HG02798 (cell line): ENCODE measurements at regions not wholly inside any gene's neighbourhood (a gene's known extent, or its start where the extent isn't known, plus 50 kb on each side); places are given as distances from the start of the nearest gene placed in this dataset.

Experiments
- ATAC-seq: cut with Tn5 transposase; IDR thresholded peaks from one replicate; pipeline ENCODE4 v1.9.1; 2021; ENCODE audit warnings: mild to moderate bottlenecking; ENCODE audit not compliant: unreplicated experiment, poor library complexity

DNA sequence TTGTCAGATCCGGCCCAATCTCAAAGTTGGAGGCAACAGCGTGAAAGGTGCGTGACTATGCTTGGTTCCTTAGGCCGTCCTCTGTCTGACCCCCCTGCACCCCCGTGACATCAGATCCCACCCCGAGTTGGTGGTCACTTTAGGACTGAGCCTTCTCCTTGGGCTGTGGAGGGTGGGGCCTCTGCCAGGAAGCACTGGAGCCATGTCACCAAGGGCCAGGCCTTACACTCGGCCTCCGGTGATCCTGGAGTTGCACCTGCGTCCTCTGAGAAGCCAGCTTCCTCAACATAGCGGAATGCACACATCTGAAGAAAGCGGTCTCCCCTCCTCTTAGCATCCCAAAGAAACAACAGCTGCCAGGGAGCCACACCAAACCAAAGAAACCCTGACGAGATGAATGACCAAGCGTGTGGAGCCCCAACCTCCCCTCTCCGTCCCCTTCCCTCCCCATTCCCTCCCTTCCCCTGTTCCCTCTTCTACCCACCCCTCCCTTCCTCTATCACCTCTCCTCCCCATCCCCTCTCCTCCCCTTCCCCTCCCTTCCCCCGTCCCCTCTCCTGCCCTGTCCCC, 182.6 kb downstream of the TTLL2 start:
- no peak for ATAC-seq

- no peak for ATAC-seq
These were observed 184.3 kb downstream of the TTLL2 start for GRCh38 chr6:167508919-167509852.

DNA sequence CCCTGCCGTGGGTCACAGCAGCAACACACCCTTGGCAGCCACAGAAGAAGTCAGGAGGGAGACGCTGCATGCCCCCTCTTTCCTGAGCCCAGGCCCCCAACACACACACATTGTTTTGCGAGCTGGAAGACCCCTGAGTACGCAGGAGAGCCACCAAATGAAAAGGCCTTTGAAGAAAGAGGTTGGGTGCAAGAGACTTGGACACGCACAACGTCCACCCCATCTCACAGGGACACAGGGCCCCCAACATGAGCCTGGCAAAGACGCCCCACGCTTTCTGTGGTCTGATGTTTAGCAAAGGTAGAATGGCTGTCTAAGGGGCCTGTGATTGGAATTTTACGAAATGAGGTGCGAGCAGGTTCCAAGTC, 185.0 kb downstream of the TTLL2 start:
- no peak for ATAC-seq

- ATAC-seq: no peak
These were observed 185.8 kb downstream of the TTLL2 start for GRCh38 chr6:167510648-167511047.

DNA sequence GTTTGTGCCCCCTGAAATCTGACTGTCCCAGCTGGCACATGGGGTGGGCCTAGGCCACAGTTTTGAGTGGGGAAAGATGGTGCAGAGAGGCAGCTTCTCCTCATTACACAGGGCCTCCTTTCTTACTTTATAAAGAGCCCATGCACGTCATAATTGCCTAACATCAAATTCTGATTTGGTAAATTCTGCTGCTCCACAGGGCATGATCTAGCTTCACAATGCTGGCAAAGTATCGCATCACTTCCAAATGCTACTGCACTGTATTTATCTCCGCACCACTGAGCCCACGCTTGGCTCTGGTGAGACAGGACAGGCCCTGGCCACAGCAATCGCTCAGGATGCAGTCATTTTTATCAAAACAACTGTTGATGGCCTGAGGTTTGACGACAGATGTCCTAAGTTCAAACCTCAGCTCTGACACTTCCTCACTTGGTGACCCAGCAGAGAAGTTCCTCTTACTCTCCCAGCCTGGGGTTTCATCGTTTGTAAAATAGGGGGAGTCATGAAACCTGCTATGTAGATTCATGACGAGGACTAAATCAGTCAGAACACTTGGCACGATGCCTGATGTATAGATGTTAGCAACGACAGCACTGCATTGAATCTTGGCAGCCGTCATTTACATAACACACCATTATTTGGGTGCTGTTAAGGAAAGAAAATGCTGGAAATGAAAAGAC, 187.9 kb downstream of the TTLL2 start:
- ATAC-seq: no peak

- no peak for ATAC-seq
These were observed 188.9 kb downstream of the TTLL2 start for GRCh38 chr6:167513778-167514177.

DNA sequence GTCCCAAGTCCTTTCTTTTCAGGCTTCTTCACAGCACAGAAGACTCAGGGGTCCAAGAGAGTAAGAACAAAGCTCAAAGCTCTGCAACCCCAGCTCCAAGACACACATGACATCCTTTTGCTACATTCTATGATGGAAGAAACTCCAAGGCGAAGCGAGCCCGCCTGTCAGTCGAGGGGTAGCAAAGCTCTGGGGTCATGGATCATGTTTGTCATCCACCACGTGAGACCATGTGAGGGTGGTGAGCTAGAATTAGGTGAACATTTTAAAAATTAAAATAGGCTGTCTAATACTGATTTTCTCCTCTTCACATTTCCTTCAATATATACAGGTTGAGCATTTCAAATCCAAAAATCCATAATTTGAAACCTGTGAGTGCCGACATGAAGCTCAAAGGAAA, 189.6 kb downstream of the TTLL2 start:
- ATAC-seq: no peak

DNA sequence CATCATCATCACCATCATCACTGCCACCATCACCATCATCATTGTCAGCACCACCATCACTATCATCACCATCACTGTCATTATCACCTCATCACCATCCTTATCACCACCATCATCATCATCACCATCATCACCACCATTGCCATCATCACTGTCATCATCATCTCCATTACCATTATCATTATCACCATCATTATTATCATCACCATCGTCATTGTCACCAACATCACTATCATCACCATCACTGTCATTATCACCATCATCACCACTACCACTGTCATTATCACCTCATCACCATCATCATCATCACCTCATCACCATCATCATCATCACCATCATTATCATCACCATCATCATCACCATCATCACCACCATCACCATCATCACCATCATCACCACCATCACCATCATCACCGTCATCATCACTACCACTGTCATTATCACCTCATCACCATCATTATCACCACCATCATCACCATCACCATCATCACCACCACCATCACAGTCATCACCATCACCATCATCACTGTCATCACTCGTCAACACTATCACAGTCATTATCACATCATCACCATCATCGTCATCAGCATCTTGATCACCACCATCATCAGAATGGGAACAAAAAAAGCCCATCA, 191.1 kb downstream of the TTLL2 start:
- no peak for ATAC-seq

DNA sequence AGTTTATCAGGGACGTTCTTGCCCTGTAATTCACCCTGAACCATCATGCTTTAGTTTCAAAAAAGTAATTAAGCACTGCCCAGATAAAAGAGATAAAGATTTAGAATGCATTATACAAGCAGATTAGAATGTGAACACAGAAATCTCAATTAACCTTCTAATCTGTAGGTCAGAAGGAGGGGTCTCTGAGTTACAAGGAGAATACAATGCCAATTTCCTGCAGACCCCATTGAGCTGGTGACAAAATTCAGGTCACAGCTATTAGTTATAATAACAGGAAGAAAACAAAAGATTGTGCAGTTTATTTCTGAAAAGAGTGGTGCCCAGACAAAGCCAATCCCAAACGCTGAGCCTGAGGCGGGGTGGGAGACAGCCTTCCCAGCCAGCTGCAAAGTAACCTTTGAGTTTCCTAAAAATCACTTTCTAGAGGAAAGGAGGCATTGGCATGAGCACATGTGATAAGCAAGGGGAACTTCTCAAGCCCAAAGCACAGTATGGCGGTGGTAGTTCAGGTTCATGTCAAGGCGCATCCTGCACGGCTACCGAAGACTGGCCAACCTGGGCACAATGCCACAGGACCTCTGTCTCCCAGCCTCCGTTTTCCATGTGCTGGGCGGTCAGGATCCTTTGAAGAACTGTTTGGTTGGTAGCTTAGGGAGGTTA, 192.5 kb downstream of the TTLL2 start:
- no peak for ATAC-seq

DNA sequence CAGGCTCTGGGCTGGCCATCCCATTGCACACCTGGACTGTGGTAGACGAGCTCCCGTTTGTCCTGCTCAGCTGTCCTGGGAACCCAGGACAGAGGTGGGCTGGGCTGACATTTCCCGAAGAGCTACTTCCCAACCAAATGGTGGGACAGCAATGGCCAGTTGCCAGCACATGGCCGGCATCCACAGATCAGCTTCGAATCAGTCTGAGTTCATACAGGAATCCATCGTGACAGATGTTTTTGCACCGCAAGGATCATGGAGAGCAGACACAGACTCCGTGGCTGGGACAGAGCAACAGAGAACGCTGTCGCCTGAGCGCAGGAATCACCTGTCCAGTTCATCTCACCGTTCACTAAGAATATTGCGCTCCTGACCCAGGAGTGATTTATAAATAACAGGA, 198.5 kb downstream of the TTLL2 start:
- no peak for ATAC-seq

GRCh38 chr6:167524261-167525111, 199.6 kb downstream of the TTLL2 start:
- ATAC-seq: no peak

DNA sequence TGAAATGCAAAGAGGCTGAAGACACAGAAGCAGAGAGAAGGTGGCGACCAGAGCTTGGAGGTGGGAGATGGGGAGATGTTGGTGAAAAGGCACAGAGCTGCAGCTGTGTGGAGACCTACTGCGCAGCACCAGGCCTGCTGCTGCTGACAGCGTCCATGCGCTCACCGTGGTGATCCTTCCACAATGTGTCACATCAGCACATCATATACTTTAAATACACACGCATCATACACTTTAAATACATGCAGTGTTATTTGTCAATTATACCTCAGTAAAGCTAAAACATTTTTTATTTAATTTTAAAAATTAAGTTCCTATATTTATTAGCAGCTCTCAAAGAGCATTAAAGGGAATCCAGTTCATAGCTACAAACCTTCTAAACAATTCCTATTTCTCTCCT, 200.9 kb downstream of the TTLL2 start:
- ATAC-seq: no peak

DNA sequence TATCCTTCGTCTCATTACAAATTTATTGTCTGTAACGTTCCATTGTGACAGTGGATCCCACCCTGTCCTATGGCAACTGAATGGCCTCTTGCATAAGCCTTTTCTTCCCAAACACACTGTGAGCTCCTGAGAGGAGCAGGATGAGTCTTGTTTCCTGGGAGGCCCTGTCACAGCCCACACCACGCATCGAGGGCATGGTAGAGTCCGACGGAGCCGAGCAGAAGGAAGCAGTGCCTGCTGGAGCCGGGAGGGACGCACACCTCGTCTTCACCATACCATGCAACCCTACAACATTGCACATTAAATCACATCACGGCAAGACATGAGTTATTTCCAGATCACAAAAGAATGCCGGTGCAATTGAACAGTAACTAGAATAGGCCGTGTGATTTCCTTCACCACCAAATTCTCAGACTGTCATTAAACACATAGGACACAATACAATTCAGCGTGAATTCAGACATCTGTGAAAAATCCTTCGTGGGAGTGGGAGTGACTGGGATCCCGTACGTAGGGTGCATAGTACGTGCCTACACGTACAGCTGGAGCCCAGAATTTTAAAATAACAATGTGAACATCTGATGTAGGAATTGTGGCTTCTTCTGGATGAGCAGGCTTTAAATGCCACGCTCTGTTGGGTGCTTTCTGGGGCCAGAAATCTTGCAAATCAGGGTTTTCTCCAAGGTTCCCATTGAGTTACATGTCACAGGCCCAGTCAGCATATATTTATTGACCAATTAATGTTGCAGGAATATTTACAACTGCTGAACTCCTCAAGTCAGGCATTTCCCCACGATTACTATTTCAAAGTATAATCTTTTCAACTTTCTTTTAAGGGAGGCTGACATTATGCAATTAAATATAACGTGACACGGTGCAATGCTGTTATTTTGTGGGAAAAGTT, 201.8 kb downstream of the TTLL2 start:
- no peak for ATAC-seq

- no peak for ATAC-seq
These were observed 203.4 kb downstream of the TTLL2 start for GRCh38 chr6:167528239-167528638.

GRCh38 chr6:167528976-167529375, 204.1 kb downstream of the TTLL2 start:
- no peak for ATAC-seq

GRCh38 chr6:167529444-167530335, 204.8 kb downstream of the TTLL2 start:
- ATAC-seq: no peak

DNA sequence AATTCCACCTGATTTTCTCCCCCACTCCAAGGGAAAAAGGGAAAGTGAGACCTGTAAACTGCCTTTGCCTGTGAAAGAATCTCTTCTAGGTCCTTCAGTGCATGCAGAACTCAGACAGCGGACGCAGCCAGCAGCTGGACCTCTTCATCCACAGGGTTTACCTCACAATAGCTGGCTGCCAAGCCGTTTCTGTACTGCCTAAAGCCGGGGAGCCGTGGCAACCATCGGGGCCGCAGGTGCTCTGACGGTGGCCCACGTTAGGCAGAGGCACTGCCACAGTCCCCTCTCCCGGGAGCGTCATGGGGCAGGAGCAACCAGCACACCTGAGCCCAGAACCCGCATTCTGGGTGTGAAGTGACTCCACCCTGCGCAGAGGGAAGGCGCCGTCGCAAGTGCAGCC, 206.1 kb downstream of the TTLL2 start:
- ATAC-seq: no peak
